Mammary epithelial cell (primary cell): ENCODE measurements at regions not wholly inside any gene's neighbourhood (a gene's known extent, or its start where the extent isn't known, plus 50 kb on each side); places are given as distances from the start of the nearest gene placed in this dataset.

Experiments used
- CTCF ChIP-seq, 2 donors: IDR thresholded peaks in 1 of 2; conservative IDR thresholded peaks in 1 of 2; 2 replicates each; pipeline ENCODE4 v1.5.1; 2011 to 2012; ENCODE audit warnings: inconsistent platforms in 2 of 2, low read length in 2 of 2, mild to moderate bottlenecking in 2 of 2, control low read depth in 1 of 2, low read depth in 1 of 2; ENCODE audit not compliant: insufficient read depth in 1 of 2; ENCODE audit errors: extremely low read depth in 1 of 2
- EZH2 ChIP-seq: IDR thresholded peaks from 2 replicates; pipeline ENCODE4 v1.6.1; 2012; ENCODE audit warnings: low read length, inconsistent platforms, borderline replicate concordance

- no peak for TF ChIP-seq EZH2
- no peak for TF ChIP-seq CTCF (conservative IDR thresholded peaks at IDR 0.05 in 1 of 2, IDR thresholded peaks at IDR 0.05 in 1 of 2; ENCODE audit: extremely low read depth in 1 of 2, insufficient read depth in 1 of 2, low read depth in 1 of 2, low read length in 2 of 2)
These were observed 442.5 kb downstream of the KCNH5 start for GRCh38 chr14:62602712-62603111.
